PC-3 (cell line): ENCODE measurements at regions not wholly inside any gene's neighbourhood (a gene's known extent, or its start where the extent isn't known, plus 50 kb on each side); places are given as distances from the start of the nearest gene placed in this dataset.

Experiments
- EZH2 ChIP-seq: fragments of 300-600 bp; sonication (generic); IDR thresholded peaks from one replicate; pipeline ENCODE4 v1.6.1; 2017; ENCODE audit warnings: antibody characterized with exemption, mild to moderate bottlenecking, low read length; ENCODE audit not compliant: unreplicated experiment
- TF ChIP-seq, protein P1 (sequence below): fragments of 300-600 bp; sonication (generic); conservative IDR thresholded peaks from 2 replicates; pipeline ENCODE4 v1.5.1; 2017; ENCODE audit warnings: antibody characterized with exemption, low read depth, mild to moderate bottlenecking, low read length

DNA sequence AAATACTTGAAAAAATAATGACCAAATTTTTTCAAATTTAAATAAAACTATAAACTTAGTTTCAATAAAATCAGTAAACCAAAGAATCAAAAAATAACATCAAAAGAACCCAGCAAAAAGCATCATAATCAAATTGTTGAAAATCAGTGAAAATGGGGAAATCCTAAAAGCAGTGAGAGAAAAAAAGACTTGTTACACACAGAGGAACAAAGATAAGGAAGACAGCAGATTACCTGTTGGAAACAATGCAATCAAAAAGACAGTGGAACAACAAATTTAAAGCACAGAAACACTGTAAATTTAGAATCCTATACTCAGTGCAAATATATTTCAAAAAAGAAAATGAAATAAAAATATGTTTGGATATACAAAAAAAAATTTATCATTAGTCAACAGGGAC lies 156.2 kb upstream of the LMCD1 start:
- no peak for TF ChIP-seq EZH2
- TF ChIP-seq, protein P1, sequence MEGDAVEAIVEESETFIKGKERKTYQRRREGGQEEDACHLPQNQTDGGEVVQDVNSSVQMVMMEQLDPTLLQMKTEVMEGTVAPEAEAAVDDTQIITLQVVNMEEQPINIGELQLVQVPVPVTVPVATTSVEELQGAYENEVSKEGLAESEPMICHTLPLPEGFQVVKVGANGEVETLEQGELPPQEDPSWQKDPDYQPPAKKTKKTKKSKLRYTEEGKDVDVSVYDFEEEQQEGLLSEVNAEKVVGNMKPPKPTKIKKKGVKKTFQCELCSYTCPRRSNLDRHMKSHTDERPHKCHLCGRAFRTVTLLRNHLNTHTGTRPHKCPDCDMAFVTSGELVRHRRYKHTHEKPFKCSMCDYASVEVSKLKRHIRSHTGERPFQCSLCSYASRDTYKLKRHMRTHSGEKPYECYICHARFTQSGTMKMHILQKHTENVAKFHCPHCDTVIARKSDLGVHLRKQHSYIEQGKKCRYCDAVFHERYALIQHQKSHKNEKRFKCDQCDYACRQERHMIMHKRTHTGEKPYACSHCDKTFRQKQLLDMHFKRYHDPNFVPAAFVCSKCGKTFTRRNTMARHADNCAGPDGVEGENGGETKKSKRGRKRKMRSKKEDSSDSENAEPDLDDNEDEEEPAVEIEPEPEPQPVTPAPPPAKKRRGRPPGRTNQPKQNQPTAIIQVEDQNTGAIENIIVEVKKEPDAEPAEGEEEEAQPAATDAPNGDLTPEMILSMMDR = no peak
